Endothelial cell of umbilical vein (primary cell): ENCODE measurements at regions not wholly inside any gene's neighbourhood (a gene's known extent, or its start where the extent isn't known, plus 50 kb on each side); places are given as distances from the start of the nearest gene placed in this dataset.

Experiments
- BruUV-seq: library from RNA; stranded (reverse); fragments of 400-500 nt; replicated peaks from 2 replicates; lab custom pipeline; 2021; lab: Mats Ljungman, UMichigan
- CTCF ChIA-PET: fragments of 300-600, 350-600 bp; sonication (Branson Sonifier 250); formaldehyde crosslinking; loops from one replicate; lab custom pipeline; 2021; ENCODE audit warnings: antibody characterized with exemption, inconsistent platforms; lab: Charles Lee
- POLR2A ChIA-PET: fragments of 300-600, 350-600 bp; sonication (Branson Sonifier 250); formaldehyde crosslinking; loops from one replicate; lab custom pipeline; 2021; ENCODE audit warnings: antibody characterized with exemption, inconsistent platforms; lab: Charles Lee
- DNase-seq: peaks from one replicate; pipeline ENCODE4 v3.0.0-alpha.2; 2011; ENCODE audit warnings: low read depth, low spot score
- FAIRE-seq: peaks from 2 replicates; lab custom pipeline; 2011; peaks lifted over from hg19 to GRCh38; lab: Jason Lieb, UNC
- H2AFZ ChIP-seq: 2 replicates; pipeline ENCODE4 v1.6.0; 2012; ENCODE audit warnings: low read depth, low read length, control low read depth, inconsistent platforms
- H3K27ac ChIP-seq: 2 replicates; pipeline ENCODE4 v1.5.1; 2011; ENCODE audit warnings: low read depth, mild to moderate bottlenecking, control low read depth, low read length, moderate library complexity; ENCODE audit not compliant: insufficient read depth
- H3K27me3 ChIP-seq, 2 experiments: 2 replicates each; pipeline versions ENCODE4 v1.6.0 to v1.6.1; 2011; ENCODE audit warnings: low read length in 2 of 2, mixed read lengths in 1 of 2; ENCODE audit not compliant: control insufficient read depth in 2 of 2, insufficient read depth in 2 of 2
- H3K36me3 ChIP-seq, 2 experiments: 2 replicates in 1 of 2; 3 replicates in 1 of 2; pipeline ENCODE4 v1.5.1; 2011; ENCODE audit warnings: low read length in 2 of 2, mild to moderate bottlenecking in 1 of 2, moderate library complexity in 1 of 2; ENCODE audit not compliant: control insufficient read depth in 2 of 2, insufficient read depth in 2 of 2; ENCODE audit errors: extremely low read depth in 1 of 2
- H3K4me1 ChIP-seq: 3 replicates; pipeline ENCODE4 v1.5.1; 2011; ENCODE audit warnings: mild to moderate bottlenecking, low read length; ENCODE audit not compliant: control insufficient read depth, insufficient read depth; ENCODE audit errors: extremely low read depth
- H3K4me2 ChIP-seq: 2 replicates; pipeline ENCODE4 v1.6.1; 2011; ENCODE audit warnings: low read length, control low read depth, mixed read lengths; ENCODE audit not compliant: insufficient read depth
- H3K4me3 ChIP-seq, 3 experiments: fragments of 200-600 bp in 1 of 3; sonication (generic), shearing (Covaris generic) in 1 of 3; replicated peaks in 1 of 3; 2 replicates each; pipeline ENCODE4 v1.5.1; 2011 to 2016; ENCODE audit warnings: control low read depth in 3 of 3, low read length in 3 of 3, mild to moderate bottlenecking in 2 of 3, inconsistent platforms in 1 of 3, low read depth in 1 of 3, moderate library complexity in 1 of 3; ENCODE audit not compliant: insufficient read depth in 1 of 3
- H3K79me2 ChIP-seq: 2 replicates; pipeline ENCODE4 v1.6.0; 2012; ENCODE audit warnings: low read length, inconsistent platforms; ENCODE audit not compliant: control insufficient read depth, insufficient read depth
- H3K9ac ChIP-seq: replicated peaks from 2 replicates; pipeline ENCODE3; 2011; ENCODE audit warnings: low read length, control low read depth; ENCODE audit not compliant: insufficient read depth; ENCODE audit errors: extremely low read depth
- H3K9me1 ChIP-seq: replicated peaks from 3 replicates; pipeline ENCODE4 v1.6.0; 2011; ENCODE audit warnings: mild to moderate bottlenecking, low read length; ENCODE audit not compliant: control insufficient read depth, insufficient read depth; ENCODE audit errors: extremely low read depth
- H3K9me3 ChIP-seq: replicated peaks from 2 replicates; pipeline ENCODE4 v1.5.1; 2012; ENCODE audit warnings: low read length, inconsistent platforms; ENCODE audit not compliant: control insufficient read depth, insufficient read depth
- H4K20me1 ChIP-seq: replicated peaks from 2 replicates; pipeline ENCODE3; 2011; ENCODE audit warnings: mild to moderate bottlenecking, low read length; ENCODE audit not compliant: control insufficient read depth, insufficient read depth; ENCODE audit errors: extremely low read depth
- CTCF ChIP-seq, 2 donors: IDR thresholded peaks; 1 replicate in 1 of 2; 2 replicates in 1 of 2; pipeline ENCODE4 v1.5.1; 2011; ENCODE audit warnings: low read length in 2 of 2, mild to moderate bottlenecking in 2 of 2, moderate library complexity in 2 of 2, control low read depth in 1 of 2, inconsistent platforms in 1 of 2, low read depth in 1 of 2; ENCODE audit not compliant: insufficient read depth in 1 of 2; ENCODE audit errors: extremely low read depth in 1 of 2
- EZH2 ChIP-seq: IDR thresholded peaks from 2 replicates; pipeline ENCODE4 v1.6.1; 2012; ENCODE audit warnings: borderline replicate concordance, low read depth, mild to moderate bottlenecking, moderate library complexity, low read length, inconsistent platforms; ENCODE audit not compliant: severe bottlenecking
- FOS ChIP-seq: IDR thresholded peaks from 2 replicates; pipeline ENCODE4 v1.6.1; 2011; ENCODE audit warnings: mild to moderate bottlenecking, low read length, moderate library complexity, borderline replicate concordance; ENCODE audit not compliant: insufficient read depth
- GATA2 ChIP-seq: IDR thresholded peaks from 2 replicates; pipeline ENCODE4 v1.7.0; 2011; ENCODE audit warnings: low read depth, mild to moderate bottlenecking, moderate library complexity, mixed read lengths, low read length; ENCODE audit not compliant: insufficient read length, insufficient read depth
- JUN ChIP-seq: IDR thresholded peaks from 2 replicates; pipeline ENCODE4 v1.6.1; 2011; ENCODE audit warnings: borderline replicate concordance, low read depth; ENCODE audit not compliant: insufficient read length, insufficient read depth
- MYC ChIP-seq: IDR thresholded peaks from one replicate; pipeline ENCODE4 v1.6.1; 2011; ENCODE audit warnings: mild to moderate bottlenecking, low read depth, low read length
- POLR2A ChIP-seq: IDR thresholded peaks from 2 replicates; pipeline ENCODE4 v1.6.1; 2012; ENCODE audit warnings: low read depth, mild to moderate bottlenecking, control low read depth, low read length
- POLR2AphosphoS5 ChIP-seq: IDR thresholded peaks from 2 replicates; pipeline ENCODE4 v1.6.1; 2012; ENCODE audit warnings: low read depth, mild to moderate bottlenecking, control low read depth, low read length, moderate library complexity; ENCODE audit not compliant: insufficient read depth
- dilution Hi-C: fragments of 300-500 bp; cut with MboI; formaldehyde crosslinking; loops from one replicate; pipeline ENCODE4 v1.15.0; 2019; ENCODE audit warnings: low sequenced_read_pairs; ENCODE audit not compliant: extremely low pct_ligation_motif_present
- intact Hi-C: fragments of 100-400 bp; cut with micrococcal nuclease; formaldehyde crosslinking; loops from one replicate; pipeline ENCODE4 v1.10.0; 2022
- TF ChIP-seq, protein P1 (sequence below): IDR thresholded peaks from 2 replicates; pipeline ENCODE4 v1.6.1; 2011; ENCODE audit not compliant: insufficient read depth, insufficient read length

DNA sequence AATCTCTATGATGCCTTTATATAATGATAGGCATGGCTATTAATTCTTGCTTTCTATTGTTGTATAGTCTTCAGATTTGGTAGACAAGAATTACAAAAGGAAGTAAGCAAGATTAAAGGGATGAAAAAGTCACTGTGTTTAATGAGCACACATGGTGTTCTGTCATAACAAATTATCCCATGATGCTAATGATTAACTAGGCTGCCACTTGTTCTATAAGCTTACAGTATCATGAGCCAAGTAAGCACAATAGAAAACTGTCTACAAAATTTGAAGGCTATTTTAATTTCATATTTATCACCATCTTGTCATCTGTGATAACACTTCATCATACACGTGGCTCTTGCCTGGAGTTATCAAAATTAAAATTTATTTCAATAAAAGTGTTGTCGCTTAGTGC, 466.7 kb downstream of the GASK1B start:
- no peak overlapping the region for H3K4me3 ChIP-seq
- H3K9me3 ChIP-seq: no peaks in the 10 kb centered on the region
- H2AFZ ChIP-seq: no peak overlapping the region
- H4K20me1 ChIP-seq: no peaks in the 10 kb centered on the region
- H3K79me2 ChIP-seq: no peaks in the 10 kb centered on the region
- H3K9me1 ChIP-seq: no peaks in the 10 kb centered on the region
- intact Hi-C loops (no loop called here), dilution Hi-C loops (no loop called here)
- ChIA-PET CTCF (no interaction called here), POLR2A (no interaction called here)
- H3K4me2 ChIP-seq: no peak overlapping the region
- H3K4me1 ChIP-seq: peaks cover 14% of the 10 kb centered on the region
- no peak for TF ChIP-seq MYC
- TF ChIP-seq, protein P1, sequence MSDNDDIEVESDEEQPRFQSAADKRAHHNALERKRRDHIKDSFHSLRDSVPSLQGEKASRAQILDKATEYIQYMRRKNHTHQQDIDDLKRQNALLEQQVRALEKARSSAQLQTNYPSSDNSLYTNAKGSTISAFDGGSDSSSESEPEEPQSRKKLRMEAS: no peak
- no peak for TF ChIP-seq JUN
- no peak for TF ChIP-seq EZH2
- TF ChIP-seq POLR2A: no peak
- TF ChIP-seq GATA2: no peak
- TF ChIP-seq FOS: no peak
- TF ChIP-seq POLR2AphosphoS5: no peak
- TF ChIP-seq CTCF (IDR thresholded peaks at IDR 0.05; ENCODE audit: extremely low read depth in 1 of 2, insufficient read depth in 1 of 2, low read depth in 1 of 2, low read length in 2 of 2): no peak
- no TSS peak for BruUV-seq
- H3K36me3 ChIP-seq: no peaks in the 10 kb centered on the region
- H3K27ac ChIP-seq: no peak overlapping the region
- no peak for DNase-seq
- no peak for FAIRE-seq
- no peaks in the 10 kb centered on the region for H3K27me3 ChIP-seq
- H3K9ac ChIP-seq: no peak overlapping the region
